Kidney (tissue), 13 donors: ENCODE measurements at regions not wholly inside any gene's neighbourhood (a gene's known extent, or its start where the extent isn't known, plus 50 kb on each side); places are given as distances from the start of the nearest gene placed in this dataset.
"Not testable (repeated sequence)": the region's sequence is repeated elsewhere in the genome, so short reads cannot be mapped to it uniquely, and the experiment has no call there.

Experiments used
- DNase-seq, 5 donors: peaks; one replicate each; pipeline ENCODE4 v3.0.0-alpha.2; 2013 to 2020
- FAIRE-seq: peaks from 2 replicates; lab custom pipeline; 2012; peaks lifted over from hg19 to GRCh38; lab: Jason Lieb, UNC
- H3K27ac ChIP-seq, 2 donors: one replicate each; pipeline ENCODE4 v1.7.0; 2013; ENCODE audit warnings: low read depth in 2 of 2, low read length in 2 of 2, inconsistent platforms in 1 of 2
- H3K27me3 ChIP-seq: one replicate; pipeline ENCODE4 v1.7.1; 2013; ENCODE audit warnings: low read length, inconsistent platforms; ENCODE audit not compliant: control insufficient read depth, insufficient read depth
- H3K36me3 ChIP-seq, 3 donors: one replicate each; pipeline versions ENCODE4 v1.7.0 to v1.7.1; 2013; ENCODE audit warnings: low read length in 3 of 3, control low read depth in 1 of 3, inconsistent platforms in 1 of 3; ENCODE audit not compliant: insufficient read depth in 3 of 3, control insufficient read depth in 2 of 3
- H3K4me1 ChIP-seq, 3 donors: one replicate each; pipeline versions ENCODE4 v1.7.0 to v1.7.1; 2013; ENCODE audit warnings: low read length in 3 of 3, inconsistent platforms in 1 of 3, low read depth in 1 of 3; ENCODE audit not compliant: control insufficient read depth in 2 of 3, insufficient read depth in 2 of 3
- H3K4me3 ChIP-seq, 3 donors: one replicate each; pipeline versions ENCODE4 v1.7.0 to v1.8.1; 2013; ENCODE audit warnings: low read length in 3 of 3, control low read depth in 1 of 3, inconsistent platforms in 1 of 3
- H3K9ac ChIP-seq, 3 donors: one replicate each; pipeline versions ENCODE4 v1.7.0 to v1.7.1; 2013; ENCODE audit warnings: low read length in 3 of 3, control low read depth in 1 of 3, inconsistent platforms in 1 of 3
- H3K9me3 ChIP-seq, 3 donors: one replicate each; pipeline versions ENCODE4 v1.7.0 to v1.7.1; 2013; ENCODE audit warnings: low read length in 3 of 3, control low read depth in 1 of 3, inconsistent platforms in 1 of 3; ENCODE audit not compliant: control insufficient read depth in 2 of 3, insufficient read depth in 1 of 3
- CTCF ChIP-seq: IDR thresholded peaks from 3 replicates; pipeline ENCODE4 v1.5.1; 2012; ENCODE audit warnings: mild to moderate bottlenecking, moderate library complexity, borderline replicate concordance; ENCODE audit not compliant: insufficient read depth; ENCODE audit errors: extremely low read depth
- intact Hi-C: fragments of 100-400 bp; cut with DNase I; formaldehyde crosslinking; loops from one replicate; pipeline ENCODE4 v1.11.1; 2022
- donor health status: control.
- donor health status: control.
- donor health status: control.
- donor health status: control.
- donor health status: control.
- donor health status: DM: yes; HTN: yes; CAD: no.
- donor health status: Normal renal cell carcinoma (clear cell type).

- FAIRE-seq = no peak
- Histone ChIP-seq H3K36me3 (no peaks in the 10 kb centered on the region), H3K9ac (no peak overlapping the region), H3K27ac (no peak overlapping the region), H3K9me3 (no peaks in the 10 kb centered on the region), H3K4me1 (no peaks in the 10 kb centered on the region), H3K27me3 (no peaks in the 10 kb centered on the region), H3K4me3 (no peak overlapping the region)
- DNase-seq = peak in 1 of 5 donors; percentile 42
- intact Hi-C loops = no loop called here
- no peak for TF ChIP-seq CTCF
Measured at GRCh38 chrX:27222661-27223060, 240.5 kb downstream of the PPP4R3C start.

- Histone ChIP-seq H3K9ac (no peak overlapping the region), H3K36me3 (no peaks in the 10 kb centered on the region), H3K27ac (no peak overlapping the region), H3K4me3 (no peak overlapping the region), H3K9me3 (no peaks in the 10 kb centered on the region), H3K4me1 (no peaks in the 10 kb centered on the region), H3K27me3 (no peaks in the 10 kb centered on the region)
- intact Hi-C loops = no loop called here
- TF ChIP-seq CTCF = peak; percentile 45
- DNase-seq = peak in 2 of 5 donors; percentile 5 to 13
- peak; percentile 6 for FAIRE-seq
Measured at GRCh38 chrX:27186671-27187070, 276.5 kb downstream of the PPP4R3C start.

GRCh38 chrX:27163236-27163635 is 299.9 kb downstream of the PPP4R3C start:
- FAIRE-seq (no peak), DNase-seq (no peak)
- Histone ChIP-seq H3K27me3 (no peaks in the 10 kb centered on the region), H3K9me3 (no peaks in the 10 kb centered on the region), H3K4me3 (no peak overlapping the region), H3K9ac (no peak overlapping the region), H3K4me1 (no peaks in the 10 kb centered on the region), H3K27ac (no peak overlapping the region), H3K36me3 (no peaks in the 10 kb centered on the region)
- no peak for TF ChIP-seq CTCF
- intact Hi-C loops = no loop called here

GRCh38 chrX:27162496-27162895 is 300.6 kb downstream of the PPP4R3C start:
- intact Hi-C loops = no loop called here
- no peaks in the 10 kb centered on the region for H3K36me3 ChIP-seq
- H3K9ac ChIP-seq = no peak overlapping the region
- FAIRE-seq = no peak
- no peaks in the 10 kb centered on the region for H3K9me3 ChIP-seq
- no peaks in the 10 kb centered on the region for H3K4me1 ChIP-seq
- no peak overlapping the region for H3K4me3 ChIP-seq
- no peak for DNase-seq
- TF ChIP-seq CTCF = no peak
- no peaks in the 10 kb centered on the region for H3K27me3 ChIP-seq
- H3K27ac ChIP-seq = no peak overlapping the region

GRCh38 chrX:27156921-27157320 is 306.2 kb downstream of the PPP4R3C start:
- intact Hi-C loops, H3K27me3 ChIP-seq, H3K4me1 ChIP-seq, FAIRE-seq, H3K9ac ChIP-seq, H3K4me3 ChIP-seq, H3K9me3 ChIP-seq, H3K36me3 ChIP-seq, H3K27ac ChIP-seq: not testable (repeated sequence)
- peak in 1 of 5 donors; percentile 65 for DNase-seq
